Stimulated activated CD8-positive, alpha-beta memory T cell treated with anti-CD3 and anti-CD28 coated beads, Interleukin-12 subunit alpha, Interleukin-12 subunit beta, amount 100 ng/mL, for 4 hours (primary cell): ENCODE measurements at regions not wholly inside any gene's neighbourhood (a gene's known extent, or its start where the extent isn't known, plus 50 kb on each side); places are given as distances from the start of the nearest gene placed in this dataset.
"Not testable (repeated sequence)": the region's sequence is repeated elsewhere in the genome, so short reads cannot be mapped to it uniquely, and the experiment has no call there.

Experiments used
- DNase-seq: peaks from one replicate; pipeline ENCODE4 v3.0.0-alpha.2; 2020; ENCODE audit warnings: low read depth

DNA sequence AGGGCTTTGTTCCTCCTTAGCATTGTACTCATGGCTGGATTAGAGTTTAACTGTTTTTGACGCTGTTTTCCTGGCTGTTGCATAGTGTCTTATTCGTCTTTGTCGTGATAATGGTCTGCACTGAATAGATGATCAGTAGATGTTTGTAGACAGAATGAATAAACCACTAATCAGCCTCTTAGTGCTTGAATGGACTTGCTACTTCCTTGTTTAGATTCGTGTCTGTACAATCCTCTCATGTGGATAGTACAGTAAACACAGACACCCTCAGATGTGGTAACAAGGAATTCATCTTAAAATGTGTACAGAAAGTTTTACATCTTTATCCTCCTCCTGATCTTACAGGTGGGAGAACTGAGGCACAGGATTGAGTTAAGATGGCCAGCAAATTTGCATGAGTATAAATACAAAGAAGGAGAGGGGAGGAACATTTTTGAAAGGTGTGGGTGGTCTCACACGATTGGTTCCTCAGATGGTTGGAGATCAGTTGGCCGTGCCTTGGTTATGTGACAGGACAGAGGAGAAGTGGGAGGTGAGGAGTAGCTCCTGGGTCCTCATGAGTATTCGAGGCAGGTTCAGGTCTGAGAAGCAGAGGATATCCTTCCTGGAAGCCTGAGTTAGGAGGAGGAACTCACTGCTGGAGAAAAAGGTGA lies 196.0 kb downstream of the KLRB1 start:
- DNase-seq: not testable (repeated sequence)

DNA sequence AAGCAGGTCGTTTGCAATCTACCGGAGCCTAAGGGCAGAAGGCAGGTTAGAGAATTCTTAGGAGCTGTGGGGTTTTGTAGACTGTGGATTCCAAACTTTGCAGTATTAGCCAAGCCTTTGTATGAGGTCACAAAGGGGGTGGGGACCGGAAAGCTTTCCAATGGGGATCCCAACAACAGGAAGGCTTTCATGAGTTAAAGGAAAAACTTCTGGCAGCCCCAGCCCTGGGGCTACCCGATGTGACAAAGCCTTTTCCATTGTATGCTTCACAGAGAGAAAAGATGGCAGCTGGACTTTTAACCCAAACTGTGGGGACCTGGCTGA lies 199.2 kb upstream of the PZP start:
- DNase-seq: not testable (repeated sequence)

DNA sequence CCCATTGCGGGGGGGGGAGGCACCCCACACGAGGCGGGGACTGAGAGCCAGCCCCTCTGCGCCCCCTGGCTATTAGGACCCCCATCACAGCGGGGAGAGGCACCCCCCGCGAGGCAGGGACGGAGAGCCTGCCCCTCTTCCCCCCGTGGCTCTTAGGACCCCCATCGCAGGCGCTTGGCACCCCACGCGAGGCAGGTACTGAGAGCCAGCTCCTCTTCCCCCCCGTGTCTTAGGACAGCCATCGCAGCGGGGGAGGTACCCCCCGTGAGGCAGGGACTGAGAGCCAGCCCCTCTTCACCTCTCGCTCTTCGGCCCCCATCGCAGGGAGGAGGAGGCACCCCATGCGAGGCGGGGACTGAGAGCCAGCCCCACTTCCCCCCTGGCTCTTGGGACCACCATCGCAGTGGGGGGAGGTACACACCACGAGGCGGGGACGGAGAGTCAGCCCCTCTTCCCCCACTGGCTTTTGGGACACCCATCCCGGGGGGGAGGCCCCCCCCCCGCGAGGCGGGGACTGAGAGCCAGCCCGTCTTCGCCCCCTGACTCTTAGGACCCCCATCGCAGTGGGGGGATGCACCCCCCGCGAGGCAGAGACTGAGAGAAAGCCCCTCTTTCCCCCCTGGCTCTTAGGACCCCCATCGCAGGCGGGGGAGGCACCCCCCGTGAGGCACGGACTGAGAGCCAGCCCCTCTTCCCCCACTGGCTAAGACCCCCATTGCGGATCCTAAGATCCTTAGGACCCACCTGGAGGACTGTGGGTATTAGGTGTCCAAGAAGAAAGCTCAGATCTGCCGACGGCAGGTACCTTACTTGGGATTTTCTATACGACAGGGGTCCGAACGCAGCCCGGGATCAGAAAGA lies 198.6 kb upstream of the PZP start:
- no peak for DNase-seq

DNA sequence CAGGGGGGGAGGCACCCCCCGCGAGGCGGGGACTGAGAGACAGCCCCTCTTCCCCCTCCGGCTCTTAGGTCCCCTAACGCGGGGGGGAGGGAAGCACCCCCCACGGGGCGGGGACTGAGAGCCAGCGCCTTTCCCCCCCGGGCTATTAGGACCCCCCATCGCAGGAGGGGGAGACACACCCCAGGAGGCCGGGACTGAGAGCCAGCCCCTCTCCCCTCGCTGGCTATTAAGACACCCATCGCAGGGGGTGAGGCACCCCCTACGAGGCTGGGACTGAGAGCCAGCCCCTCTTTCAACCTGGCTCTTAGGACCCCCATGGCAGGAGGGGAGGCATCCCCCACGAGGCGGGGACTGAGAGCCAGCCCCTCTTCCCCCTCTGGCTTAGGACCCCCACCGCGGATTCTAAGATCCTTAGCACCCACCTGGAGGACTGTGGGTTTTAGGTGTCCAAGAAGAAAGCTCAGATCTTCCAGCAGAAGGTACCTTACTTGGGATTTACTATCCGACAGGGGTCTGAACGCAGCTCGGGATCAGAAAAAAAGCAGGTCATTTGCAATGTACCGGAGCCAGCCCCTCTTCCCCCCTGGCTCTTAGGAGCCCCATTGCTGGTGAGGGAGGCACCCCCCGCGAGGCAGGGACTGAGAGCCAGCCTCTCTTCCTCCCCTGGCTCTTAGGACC lies 197.8 kb upstream of the PZP start:
- no peak for DNase-seq

DNA sequence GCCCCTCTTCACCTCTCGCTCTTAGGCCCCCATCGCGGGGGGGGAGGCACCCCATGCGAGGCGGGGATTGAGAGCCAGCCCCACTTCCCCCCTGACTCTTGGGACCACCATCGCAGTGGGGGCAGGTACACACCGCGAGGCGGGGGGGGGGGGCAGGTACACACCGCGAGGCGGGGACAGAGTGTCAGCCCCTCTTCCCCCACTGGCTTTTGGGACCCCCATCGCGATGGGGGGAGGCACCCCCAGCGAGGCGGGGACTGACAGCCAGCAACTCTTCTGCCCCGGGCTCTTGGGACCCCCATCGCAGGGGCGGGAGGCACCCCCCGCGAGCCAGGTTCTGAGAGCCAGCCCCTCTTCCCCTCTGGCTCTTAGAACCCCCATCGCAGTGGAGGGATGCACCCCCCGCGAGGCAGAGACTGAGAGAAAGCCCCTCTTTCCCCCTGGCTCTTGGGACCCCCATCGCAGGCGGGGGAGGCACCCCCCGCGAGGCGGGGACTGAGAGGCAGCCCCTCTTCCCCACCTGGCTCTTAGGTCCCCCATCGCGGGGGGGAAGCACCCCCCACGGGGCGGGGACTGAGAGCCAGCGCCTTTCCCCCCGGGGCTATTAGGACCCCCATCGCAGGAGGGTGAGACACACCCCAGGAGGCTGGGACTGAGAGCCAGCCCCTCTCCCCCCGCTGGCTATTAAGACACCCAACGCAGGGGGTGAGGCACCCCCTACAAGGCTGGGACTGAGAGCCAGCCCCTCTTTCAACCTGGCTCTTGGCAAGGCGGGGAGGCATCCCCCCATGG lies 196.5 kb upstream of the PZP start:
- DNase-seq: no peak

DNA sequence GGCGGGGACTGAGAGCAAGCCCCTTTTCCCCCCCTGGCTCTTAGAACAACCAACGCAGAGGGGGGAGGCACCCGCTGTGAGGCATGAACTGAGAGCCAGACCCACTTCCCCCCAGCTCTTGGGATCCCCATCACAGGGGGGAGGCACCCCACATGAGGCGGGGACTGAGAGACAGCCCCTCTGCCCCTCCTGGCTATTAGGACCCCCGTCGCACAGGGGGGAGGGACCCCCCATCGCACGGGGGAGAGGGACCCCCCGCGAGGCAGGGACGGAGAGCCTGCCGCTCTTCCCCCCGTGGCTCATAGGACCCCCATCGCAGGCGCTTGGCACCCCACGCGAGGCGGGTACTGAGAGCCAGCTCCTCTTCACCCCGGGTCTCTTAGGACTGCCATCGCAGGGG lies 195.8 kb upstream of the PZP start:
- DNase-seq: no peak

DNA sequence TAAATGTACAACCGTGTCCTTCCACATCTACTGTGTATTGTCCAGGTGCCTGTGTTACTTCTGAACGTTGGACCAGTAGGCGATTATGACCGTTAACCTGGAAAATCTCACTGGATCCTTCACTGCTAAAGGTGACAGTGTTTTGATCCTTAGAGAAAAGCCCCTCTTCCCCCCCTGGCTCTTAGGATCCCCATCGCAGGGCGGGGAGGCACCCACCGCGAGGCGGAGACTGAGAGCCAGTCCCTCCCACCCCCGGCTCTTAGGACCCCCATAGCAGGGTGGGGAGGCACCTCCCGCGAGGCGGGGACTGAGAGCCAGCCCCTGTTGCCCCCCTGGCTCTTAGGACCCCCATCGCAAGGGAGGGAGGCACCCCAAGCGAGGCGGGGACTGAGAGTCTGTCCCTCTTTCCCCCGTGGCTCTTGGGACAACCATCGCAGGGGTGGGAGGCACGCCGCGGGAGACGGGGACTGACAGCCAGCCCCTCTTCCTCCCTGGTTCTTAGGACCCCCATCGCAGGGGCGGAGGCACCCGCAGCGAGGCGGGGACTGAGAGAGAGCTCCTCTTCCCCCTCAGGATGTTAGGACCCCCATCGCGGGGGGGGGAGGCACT lies 194.3 kb upstream of the PZP start:
- not testable (repeated sequence) for DNase-seq

DNA sequence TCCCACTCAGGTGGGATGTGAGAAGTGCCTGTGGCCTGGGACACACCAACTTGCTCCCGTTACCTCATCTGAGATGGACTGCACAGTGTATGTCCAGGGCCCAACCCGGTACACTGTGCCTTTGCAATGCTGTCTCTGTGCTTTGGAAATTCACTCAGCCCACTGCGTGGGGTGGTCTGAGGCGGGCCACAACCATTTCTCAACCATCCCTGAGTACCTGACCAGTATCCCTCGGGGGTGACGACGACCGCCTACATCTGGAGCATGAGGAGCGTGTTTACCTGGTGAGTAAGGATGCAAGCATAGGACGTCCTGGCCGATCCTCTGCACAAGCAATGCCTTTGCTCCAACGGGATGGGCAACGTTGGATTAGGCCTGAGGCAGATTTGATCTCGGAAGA lies 188.2 kb upstream of the PZP start:
- DNase-seq: not testable (repeated sequence)

DNA sequence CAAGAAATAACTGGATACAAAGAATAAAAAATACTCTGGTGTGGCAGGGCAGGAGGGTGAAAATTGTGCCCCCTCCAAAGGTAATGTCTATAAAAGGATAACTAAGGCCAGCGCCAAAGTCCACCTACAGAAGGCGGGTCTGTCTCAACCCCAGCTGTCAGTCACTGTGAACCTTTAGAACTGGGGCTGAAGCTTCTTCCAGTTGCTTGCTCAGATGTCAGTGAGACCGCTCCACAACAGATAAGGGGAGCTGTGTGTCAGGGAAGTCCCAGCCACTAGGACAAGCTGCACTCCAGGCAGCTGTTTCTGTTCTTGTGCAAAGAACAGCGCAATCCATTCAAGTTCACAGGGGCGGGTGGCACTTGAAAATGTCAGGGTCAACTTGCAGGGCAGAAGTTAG lies 187.0 kb upstream of the PZP start:
- DNase-seq: not testable (repeated sequence)

DNA sequence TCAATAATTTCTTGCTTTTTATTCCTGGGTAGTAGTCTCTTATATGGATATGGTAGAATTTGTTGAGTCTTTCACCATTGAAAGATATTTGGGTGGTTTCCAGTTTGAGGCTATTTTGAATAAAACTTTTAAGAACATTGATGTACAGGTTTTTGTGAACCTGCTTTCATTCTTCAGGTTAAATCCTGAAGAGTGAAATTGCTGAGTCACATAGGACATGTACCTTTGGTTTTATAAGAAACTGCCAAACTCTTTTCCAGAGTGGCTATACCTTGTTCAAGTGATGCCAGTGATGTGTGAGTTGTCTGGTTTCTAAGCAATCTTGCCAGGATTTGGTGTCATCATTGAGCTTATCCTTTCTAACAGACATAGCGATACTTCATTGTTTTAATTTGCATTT lies 184.6 kb upstream of the PZP start:
- no peak for DNase-seq

DNA sequence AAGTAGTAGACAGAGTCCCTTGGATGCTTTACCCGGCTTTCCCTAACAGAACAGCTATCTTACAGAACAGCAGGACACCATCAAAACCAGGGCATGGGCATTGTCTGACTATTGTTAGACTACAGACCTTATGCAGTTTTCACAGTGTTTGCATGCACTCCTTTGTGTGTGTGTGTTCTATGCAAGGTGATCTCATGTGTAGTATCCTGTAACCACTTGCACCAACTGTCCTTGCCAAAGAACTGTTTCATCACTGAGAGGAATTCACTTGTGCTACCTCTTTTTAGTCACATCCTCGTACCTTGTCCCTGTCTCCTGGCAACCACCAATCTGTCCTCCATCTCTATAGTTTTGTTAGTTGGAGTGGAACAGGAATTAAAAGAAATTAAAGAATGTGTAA lies 183.6 kb upstream of the PZP start:
- no peak for DNase-seq

DNA sequence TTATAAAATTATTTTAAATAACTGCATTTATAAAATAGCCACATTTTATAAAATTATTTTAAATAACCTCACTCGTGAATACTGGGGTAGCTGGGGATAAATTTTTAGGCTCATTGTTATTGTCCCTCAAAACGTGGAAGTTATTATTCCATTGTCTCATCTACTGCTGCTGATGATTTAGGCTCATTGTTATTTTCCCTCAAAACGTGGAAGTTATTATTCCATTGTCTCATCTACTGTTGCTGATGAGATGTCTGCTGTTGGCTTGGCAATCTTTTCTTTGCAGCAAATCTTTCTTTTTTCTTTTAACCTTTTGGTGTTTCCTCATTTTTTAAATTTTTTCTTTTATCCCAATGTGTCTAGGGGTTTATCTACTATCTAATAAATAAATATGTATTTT lies 182.6 kb upstream of the PZP start:
- DNase-seq: no peak

DNA sequence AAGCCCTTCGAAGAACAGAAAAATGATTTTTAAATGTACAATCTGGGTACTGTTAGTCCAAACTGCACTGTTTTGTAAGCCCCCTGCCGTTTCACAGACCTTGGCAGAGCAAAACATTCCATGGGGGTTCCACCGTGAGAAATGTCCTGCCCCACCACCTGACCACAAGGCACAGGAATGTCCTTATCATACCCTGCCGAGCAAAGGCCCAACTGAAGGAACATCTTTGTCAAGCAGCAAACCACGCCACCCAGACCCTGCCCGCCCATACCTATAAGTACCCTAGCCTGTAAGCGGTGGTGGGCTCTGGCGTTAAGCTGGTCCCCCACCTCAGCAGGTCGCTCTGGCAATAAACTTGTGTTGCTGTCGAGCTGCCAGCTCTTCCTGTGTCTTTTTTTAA lies 181.6 kb upstream of the PZP start:
- DNase-seq: no peak

DNA sequence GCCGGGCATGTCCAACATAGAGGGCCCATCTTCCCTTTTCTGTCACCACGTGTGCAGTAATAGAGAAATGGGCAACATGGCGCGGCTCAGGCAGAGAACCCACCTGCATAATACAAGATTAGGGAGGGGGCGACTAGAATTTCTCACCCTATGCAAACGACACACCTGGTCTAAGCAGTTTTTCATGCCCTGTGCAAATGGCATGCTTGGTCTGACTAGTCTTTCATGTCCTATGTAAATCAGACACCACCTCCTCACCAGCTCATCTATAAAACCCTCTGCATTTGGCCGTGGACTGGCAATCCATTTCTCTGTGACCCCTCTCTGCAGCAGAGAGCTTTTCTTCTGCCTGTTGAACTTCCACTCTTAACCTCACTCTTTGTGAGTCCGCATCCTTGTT lies 180.2 kb upstream of the PZP start:
- no peak for DNase-seq

DNA sequence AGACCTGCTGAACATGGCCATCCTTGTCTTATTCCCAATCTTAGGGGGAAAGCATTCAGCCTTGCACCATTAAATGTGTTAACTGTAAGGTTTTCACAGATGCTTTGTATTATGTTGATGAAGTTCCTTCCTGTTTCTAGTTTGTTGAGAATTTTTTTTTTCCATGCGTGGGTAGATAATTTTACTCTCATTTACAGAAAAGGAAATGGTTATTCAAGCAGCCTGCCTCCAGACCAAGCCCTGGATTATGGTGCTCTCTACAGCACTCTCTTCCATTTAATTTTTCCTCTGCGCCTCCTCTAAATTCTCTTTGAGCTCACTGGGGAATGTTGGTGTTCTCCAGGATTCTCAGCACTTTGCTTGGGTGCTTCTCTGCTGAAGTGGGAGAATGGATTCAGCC lies 179.3 kb upstream of the PZP start:
- DNase-seq: no peak

DNA sequence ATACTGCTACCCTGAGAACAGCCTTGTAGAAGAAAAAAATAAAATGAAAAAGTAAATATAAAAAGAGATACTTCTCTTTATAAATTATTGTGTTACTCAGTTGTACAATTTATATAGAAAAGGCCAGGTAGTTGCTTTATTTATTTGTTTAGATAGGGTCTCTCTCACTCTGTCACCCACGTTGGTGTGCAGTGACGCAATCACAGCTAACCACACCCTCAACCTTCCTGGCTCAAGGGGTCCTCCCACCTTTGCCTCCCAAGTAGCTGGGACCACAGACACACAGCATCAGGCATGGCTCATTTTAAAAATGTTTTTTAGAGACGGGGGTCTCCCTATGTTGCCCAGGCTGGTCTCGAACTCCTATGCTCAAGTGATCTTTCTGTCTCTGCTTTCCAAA lies 175.4 kb upstream of the PZP start:
- DNase-seq: no peak

DNA sequence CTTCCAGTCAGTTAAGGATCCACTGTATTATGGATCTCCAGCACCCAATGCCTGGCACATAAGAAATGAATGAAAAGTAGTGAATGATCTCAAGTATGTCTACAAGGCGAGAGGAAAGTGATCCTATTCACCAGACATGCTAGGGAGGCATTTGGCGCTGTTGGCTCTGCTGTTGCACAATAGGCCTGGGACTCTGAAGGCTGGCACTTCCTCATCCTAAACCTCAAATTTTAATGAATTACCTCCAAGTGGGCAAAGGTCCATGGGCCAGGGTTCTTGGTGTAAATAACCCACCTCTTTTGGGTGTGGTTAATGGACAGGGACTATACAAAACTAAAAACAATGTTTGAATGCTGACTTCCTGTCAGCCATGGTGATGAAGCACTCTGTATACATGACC lies 173.4 kb upstream of the PZP start:
- DNase-seq: no peak

DNA sequence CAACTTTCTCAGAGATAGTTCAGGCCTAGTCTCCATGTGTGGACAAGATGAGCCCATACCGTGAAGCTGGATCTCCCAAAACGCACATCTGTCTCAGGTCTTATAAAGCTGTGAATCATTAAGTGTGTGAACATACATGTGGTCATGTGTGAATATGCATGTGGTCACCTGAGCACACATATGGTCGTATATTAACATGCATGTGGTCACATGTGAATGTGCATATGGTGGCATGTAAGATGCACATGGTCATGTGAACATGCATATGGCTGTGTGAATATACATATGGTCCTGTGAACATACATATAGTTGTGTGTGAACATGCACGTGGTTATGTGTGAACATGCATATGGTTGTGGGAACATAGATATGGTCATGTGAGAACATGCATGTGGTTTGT lies 172.5 kb upstream of the PZP start:
- no peak for DNase-seq

DNA sequence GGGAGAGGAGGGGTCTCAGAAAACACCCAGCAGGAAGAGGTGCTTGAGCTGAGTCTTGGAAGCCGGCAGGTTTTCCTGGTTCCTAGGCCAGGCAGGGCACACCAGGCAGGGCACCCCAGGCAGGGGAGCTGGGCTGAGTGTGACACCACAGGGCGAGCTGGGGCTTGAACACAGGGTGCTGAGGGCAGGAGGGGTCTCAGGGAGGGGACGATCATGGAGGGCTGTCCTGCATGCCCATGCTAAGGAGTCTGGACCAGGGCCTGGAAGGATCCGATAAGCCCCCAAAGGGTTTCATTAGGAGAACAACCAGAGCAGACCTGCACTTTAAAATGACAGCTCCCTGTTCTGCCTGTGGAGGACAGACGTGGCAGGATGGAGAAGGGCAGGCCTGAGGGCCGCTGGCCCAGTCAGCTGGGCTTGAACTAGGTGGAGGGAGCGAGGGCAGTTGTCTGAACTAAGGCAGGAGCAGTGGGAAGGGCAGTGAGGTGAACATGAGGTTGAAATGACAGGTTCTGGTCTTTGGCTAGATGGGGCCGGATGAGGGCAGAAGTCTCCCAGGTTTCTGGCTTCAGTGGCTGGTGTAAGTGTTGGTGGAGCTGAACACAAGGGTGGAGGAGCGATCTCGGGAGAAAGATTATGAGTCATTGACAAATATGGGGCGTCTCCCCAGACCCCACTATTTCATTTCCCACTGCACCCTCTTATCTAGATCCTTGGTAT lies 171.0 kb upstream of the PZP start:
- DNase-seq: no peak

DNA sequence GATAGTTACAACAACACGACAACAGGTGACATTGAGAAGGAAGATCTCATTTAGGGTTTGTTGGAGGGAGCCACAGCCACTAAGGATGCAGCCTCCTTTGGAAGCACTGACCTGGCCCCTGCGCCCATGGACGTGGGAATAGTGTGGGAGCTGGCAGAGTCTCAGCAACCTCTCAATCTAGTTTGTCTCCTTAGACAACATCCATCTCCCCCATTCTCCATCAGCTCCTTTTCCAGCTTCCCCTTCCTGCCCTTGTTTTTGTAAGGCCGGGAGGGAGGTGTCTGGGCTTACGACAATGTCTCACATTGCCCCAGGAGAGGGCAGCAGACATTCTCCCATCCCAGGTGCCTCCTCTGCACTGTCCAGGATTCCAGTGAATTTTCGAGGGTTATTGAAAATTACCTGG lies 170.2 kb upstream of the PZP start:
- no peak for DNase-seq

DNA sequence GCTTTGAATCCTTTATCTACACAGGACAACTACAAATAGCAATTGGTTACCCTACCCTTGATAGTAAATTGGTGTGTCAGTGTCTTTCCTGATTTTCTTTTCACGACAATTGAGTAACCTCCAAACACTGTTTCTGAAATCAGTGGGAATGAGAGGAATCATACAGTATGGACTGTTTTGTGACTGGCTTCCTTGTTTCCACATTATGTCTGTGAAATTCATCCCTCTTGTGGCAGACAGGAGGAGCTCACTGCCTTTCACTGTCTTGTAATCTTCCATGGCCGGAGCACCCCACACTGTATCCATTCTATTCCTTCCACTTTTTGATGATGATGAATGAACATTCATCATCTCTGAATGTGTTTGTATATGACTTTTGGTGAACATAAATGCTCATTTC lies 164.0 kb upstream of the PZP start:
- DNase-seq: no peak

DNA sequence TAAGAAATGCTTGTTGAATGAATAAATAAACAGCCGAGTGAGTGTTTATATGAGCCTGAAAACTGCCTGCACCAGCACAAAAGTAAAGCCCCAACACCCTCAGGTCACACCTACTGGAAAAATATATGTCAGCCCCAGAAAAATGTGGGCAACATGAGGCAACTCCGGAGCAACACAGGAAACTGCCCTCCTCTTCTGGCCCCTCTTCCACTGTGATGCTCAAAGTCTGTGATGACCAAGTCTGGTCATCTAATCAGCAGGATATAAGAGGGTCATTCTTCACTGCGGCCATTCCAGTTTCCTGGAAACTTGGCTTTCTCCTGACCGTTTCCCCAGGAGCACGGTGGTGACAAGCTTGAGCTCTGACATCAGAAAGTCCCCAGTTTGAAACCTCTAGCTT lies 159.6 kb upstream of the PZP start:
- no peak for DNase-seq
